GM21737 (cell line): ENCODE measurements at regions not wholly inside any gene's neighbourhood (a gene's known extent, or its start where the extent isn't known, plus 50 kb on each side); places are given as distances from the start of the nearest gene placed in this dataset.

ENCODE experiments used
- ATAC-seq: cut with Tn5 transposase; IDR thresholded peaks from one replicate; pipeline ENCODE4 v1.9.1; 2021; ENCODE audit warnings: mild to moderate bottlenecking, moderate library complexity; ENCODE audit not compliant: unreplicated experiment

DNA sequence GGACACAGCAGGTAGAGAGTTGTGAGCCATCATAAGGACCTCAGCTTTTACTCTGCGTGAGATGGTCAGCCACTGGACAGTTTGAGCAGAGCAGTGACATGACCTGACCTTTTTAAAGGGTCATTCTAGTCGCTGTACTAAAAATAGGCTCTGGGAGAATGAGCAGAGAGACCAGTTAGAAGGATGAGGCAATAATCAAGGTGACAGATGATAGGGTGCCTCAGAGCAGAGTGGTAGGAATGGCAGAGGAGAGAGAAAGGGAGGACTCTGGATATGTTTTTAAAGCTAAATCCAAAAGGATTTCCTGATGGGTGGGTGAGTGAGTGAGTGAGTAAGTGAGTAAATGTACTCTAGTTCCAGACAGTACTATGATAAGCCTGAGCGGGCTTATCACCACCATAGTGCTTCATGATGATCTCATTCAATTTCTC lies 83.6 kb upstream of the ARHGAP5 start:
- no peak for ATAC-seq

DNA sequence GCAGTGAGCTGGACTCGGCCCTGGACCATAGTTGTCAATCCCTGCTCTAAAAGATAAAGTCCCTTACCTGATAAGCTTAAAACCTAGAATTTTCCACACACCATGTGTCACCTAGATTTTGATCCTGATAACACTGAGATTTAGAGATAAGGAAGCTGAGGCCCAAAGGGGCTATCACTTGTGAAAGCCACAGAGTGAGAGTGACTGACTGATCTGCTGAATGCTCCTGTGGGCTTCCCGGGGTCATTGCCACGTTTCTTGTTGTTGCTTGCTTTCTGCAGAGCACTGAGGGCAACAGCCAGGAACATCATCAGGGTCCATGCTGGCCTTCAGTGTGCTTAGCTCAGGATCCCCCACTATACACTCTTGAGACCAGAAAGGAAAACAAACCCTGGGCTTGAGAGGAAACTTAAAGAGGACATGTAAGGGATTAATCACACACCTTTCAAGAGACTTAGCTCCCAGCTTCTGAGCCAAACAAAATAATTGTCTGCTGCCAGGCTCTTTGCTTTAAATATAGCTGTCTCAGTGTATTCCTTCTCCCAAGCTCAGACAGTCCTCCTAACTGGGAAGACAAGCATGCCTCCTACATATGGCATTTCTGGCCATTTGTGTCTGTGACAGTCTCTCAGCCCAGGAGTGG lies 82.6 kb upstream of the ARHGAP5 start:
- ATAC-seq: no peak

DNA sequence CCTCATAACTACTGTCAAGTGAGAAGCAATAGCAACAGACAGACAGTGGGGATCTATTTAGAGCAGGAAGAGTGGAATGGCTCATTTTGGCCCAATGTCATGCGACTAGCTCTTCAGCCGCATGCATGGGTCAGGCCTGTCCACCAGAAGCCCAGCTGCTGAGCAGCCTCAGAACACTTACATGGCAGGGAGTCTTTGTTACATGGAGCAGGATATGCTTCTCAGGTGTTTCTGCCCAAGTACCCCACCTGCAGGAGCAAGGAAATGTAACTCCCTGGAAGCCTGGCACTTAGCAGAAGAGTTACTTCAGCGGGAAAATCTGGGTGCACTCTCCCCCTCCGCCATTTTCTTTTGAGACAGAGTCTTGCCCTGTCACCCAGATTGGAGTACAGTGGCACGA lies 73.5 kb upstream of the ARHGAP5 start:
- ATAC-seq: no peak

DNA sequence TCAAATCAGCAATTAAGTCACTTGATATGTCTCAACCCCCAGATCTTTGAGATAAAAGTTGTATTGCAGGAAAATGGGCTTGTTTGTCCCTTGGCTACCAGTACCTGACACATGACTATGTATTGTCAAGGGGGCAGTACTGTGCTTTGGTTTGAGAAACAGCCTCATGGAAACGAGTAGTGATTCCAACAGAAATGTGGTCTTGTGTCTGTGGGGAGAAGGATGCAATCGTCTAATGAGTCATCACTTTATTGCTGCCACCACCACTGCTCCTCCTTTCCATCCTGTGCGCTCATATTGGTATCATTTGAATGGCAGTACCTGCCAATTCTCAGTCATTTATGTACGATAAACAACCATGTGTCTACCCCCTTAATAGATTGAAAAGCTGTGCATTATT lies 72.8 kb upstream of the ARHGAP5 start:
- ATAC-seq: no peak

DNA sequence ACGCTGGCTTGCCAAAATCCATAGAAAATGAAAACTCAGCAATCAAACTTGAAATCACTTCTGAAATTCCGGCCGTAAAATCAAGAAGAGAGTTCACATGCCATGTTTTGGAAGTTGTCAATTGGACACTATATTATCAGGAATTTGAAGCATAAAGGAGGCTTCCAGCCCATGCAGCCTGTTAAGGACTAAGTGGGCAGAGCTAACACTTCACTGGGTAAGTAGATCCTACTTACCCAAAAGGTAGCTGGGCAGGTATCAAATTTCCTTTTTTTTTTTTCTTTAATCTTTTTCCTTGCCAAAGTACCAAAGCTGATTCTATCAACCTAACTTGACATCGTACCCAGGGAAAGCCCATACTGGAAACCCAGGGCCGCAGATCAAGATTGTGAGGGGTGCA lies 71.5 kb upstream of the ARHGAP5 start:
- no peak for ATAC-seq

DNA sequence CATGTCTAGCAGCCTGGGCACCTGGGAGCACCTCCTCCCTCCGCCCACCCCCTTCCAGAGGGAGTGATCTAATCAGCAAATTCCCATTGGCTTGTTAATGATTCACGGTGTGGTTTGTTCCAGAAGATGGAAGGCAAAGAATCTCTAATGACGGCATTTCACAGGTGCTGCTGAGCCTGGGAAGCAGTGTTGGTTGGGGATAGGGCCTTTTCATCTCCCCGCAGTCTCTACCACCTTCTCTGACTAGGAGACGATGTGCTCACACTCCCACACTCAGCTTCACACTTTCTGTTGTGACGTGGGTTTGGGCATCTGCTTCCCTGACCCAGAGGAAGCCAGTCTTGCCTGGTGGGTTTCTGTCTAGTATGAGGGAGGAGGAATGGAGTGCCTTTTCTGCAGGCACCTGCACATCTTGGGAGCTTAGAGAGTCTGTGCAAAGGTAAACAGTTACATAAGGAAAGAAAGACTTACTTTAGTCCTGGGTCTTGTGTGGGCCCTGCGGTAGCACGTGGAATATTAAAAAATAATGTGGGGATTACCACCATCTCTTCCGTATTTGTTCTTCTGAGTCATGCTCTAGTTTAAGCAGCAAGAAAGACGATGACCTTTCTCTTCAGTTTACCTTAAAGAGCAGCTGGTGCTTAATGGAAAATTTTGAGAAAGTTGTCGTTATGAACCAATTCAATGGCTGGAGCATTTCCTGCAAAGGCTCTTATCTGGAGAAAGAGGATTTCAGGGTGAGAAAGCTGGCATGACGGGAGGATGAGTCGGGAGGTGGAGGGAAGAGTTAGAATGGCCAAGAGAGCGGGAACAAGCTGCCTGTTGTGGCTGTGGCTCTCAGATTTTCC lies 70.6 kb upstream of the ARHGAP5 start:
- ATAC-seq: no peak

DNA sequence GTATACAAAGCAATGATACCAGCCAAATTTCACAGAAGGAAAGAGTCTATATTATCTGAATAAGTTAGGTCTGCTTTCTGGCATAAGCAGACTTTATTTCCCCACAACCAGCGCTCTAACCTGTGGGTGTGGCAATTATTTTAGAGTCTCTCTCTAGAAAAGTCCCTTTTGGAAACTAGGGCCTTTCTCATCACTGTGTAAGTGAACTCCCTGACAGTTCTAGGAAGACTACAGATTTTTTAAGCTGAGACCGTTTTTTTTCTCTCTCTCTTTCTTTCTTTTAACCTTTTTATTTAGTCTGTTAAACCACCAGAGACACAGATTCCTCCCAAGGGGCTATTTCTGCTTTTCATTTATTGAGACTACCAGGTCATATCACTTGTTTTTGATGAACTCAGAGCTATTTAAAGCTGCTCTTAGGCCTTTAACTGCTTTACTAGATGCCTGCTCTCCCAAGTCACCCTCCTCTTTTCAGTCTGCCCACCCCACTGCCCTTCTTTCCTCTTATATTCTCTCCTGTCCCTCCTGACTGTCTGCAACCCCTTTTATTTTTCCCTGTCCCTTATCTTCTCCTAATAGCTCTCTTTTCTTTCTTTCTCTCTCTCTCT lies 69.2 kb upstream of the ARHGAP5 start:
- no peak for ATAC-seq

DNA sequence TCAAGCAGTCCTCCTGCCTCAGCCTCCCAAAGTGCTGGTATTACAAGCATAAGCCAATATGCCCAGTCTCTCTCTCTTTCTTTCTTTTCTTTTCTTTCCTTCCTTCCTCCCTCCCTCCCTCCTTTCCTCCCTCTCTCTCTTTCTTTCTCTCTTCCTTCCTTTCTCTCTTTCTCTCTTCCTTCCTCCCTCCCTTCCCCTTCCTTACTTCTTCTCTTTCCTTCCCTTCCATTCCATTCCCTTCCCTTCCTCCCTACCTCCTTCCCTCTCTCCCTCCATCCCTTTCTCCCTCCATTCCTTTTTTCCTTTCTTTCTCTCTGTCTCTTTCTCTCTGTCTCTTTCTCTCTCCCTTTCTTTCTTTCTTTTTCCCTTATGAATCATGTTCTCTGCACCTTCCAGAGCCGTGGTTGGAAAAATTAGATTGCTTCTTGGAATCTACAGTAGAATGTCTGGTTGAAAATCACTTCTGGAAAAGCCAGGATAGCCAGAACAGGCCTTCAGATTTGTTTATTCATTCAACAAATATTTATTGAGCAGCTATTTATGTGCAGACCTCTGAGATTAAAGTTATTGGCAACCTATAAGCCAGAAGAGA lies 68.4 kb upstream of the ARHGAP5 start:
- ATAC-seq: no peak

DNA sequence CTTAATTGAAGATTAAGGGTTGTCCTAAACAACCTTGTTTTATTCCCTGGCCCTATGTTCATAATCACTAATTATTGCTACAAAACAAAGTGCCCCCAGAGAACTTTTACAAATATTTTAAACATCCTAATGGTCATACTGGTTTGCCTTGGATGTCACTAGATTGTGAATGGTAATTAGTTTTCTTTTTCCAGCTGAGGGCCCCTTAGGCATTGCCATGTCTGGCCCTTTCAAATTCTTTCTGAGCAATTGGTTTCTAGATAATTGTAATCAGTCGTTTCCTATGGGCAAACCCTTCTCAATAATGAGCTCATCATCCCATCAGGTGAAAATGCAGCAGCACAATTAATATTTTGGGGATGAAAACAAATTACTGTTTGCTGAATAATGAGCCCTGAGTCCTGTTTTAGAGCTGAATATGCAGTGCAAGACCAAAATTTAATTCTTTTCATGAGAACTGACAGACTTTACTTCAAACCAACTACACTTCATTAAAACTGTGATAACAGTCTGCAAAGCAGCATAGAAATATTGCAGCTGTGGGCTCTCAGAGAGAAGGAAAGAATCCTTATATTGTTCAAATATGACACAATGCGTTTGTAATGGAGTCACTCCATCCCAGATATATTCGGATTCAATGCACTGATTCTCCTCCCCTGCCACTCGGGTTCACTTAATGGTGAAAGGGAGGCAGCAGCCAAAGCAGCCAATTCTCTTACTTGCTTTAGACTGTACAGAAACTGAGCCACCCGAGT lies 67.7 kb upstream of the ARHGAP5 start:
- no peak for ATAC-seq

DNA sequence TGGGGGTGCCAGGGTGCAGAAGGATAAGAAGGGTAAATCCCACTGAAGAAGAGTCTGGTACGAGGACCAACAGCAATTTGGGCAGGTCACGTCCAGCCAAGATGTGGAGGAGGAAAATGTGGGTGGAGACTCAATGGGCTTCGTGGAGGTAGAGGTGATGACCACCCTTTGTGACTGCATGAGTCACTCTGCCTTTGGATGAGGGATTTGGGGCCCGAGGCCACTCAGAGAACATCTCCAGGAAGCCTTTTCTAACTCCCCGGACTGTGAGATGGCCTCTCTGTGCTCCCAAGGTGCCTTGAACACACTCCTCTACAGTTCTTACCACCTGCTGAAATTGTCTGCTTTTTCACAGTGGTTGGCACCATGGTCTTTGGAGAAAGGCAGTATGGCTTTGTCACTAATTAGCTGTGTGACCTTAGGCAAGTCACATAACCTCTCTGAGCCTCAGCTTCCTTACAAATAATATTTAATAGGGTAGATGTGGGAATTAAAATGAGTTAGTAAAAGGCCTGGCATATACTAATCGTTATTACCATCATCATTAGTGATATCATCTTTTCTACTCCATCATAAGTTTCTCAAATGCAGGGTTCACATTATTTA lies 67.0 kb upstream of the ARHGAP5 start:
- ATAC-seq: no peak

DNA sequence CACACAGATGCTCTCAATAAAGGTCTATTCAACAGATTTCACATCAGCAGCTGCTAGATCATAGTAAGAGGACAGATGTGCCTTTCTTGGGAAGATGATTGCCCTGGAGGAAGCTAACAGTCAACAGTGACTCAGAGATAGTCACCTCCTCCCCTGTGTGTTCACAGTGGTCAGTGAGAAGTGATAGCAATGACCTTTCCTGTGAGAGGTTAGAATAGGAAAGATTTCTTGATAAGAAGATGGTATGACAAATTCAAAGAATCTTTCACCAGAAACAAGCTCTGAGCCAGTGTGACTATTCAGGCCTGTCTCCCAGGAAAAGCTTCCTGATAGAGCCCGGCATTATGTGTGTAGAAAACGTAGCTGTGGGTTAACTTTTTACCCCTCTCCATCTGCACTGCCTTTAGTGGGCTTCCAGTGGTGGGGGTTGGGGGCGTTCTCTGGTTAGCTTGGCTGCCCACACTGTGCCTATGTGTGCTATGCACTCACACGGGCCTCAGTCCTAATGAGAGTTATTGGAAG lies 66.4 kb upstream of the ARHGAP5 start:
- ATAC-seq: no peak

DNA sequence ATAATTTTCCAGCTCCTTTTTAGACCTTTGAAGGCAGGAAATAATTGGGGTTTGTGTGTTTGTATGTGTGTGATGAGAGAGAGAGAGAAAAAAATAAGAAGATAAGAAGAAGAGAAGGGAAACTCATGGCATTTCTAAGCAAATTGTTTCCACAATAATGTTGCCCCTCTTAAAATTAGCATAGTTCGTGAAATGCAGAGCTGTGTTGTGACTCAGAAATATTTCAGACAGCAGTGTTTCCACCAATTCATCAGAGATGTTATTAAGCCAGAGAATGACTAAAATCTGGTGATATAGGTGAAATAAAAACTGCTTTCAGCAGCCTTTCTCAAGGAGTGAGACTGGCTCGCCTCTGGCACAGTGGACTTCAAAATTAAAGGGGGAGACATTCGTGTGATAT lies 65.9 kb upstream of the ARHGAP5 start:
- no peak for ATAC-seq

DNA sequence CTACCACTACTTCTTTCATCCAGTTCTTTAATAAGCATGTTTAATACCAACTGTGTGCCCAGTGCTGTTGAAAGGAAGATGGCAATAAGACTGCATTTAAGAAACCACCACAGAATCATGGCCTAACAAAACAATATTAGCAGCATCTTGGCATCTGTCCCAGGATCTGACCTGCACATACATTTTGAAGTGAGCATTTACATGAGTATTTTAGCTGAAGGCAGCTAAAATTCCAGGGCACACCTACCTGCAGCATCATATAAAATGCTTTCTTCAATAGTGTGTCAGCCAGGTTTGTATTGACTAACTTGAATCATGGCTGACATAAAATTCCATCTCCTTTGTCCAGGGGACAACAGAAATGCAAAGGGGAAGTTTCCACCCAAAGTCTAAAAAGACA lies 65.0 kb upstream of the ARHGAP5 start:
- ATAC-seq: no peak

DNA sequence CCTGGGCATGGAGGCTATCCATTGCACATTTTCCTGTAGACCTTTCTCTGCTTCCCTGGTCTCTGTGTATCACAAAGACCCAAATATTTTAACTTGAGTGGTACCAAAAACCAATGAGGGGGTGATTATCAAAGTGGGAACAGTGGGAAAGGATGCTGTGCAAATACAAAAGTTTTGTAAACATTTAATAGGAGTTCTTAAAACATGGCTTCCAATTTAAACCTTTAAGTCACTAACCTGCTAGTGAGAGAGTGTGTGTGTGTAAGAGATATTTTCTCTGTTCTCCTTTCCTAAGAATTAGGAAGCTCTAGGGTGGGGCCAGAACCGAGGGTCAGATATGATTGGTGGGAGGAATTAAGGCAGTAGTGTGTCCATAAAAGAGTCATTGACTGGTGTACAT lies 64.5 kb upstream of the ARHGAP5 start:
- no peak for ATAC-seq

DNA sequence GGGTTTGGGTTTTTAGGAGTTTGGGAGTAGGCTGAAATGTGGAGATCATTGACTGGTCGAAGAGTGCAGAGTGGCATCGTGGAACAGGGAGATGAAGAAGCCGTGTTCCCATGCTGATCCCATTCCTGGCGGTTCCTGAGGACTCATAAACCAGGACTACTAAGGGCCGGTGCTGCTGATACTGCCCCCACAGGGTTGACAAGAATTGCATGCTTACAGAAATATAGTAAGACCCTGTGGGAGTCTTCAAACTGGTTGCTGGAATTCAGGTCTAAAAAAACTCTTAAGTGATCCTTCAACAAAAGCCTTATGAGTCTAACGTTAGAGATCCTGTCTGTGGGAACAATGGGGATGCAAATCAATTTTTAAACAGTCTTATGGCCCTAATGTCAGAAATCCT lies 64.0 kb upstream of the ARHGAP5 start:
- no peak for ATAC-seq

DNA sequence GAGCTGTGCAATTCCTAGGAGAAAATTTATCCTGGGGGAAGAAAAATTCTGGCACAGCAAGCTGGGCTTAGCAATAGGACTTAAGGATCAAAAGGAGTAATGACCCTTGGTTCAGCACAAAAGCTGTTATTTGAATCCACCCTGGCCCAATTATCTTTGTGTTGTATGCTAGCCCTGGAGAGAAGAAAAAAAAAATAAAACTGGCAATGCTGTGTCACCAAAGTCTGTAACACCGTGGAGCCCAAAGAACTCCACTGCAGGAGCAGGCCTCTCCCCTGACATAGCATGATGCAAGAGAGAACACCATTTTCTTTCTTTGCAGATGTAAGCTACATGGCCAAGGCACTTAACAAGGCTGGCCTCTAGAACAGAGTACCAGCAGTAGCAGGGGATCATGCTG lies 63.0 kb upstream of the ARHGAP5 start:
- no peak for ATAC-seq

DNA sequence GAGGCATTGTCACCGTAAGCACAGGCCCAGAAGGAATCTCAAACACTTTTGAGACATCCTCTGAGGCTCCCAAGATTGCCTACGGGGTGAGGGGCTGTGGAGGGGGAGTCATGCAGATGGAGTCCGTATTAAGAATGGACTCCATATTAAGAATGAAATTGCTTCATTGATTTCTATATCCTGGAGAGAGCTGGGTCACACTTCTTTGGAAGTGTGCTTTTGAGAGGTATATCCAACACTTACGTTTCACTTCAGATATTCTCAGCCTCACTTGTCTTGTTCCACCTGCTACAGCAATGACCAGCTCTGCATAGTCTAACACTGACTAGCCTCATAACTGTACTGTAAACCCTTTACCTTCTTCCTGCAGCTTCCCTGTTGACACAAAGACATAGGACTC lies 62.6 kb upstream of the ARHGAP5 start:
- ATAC-seq: no peak

DNA sequence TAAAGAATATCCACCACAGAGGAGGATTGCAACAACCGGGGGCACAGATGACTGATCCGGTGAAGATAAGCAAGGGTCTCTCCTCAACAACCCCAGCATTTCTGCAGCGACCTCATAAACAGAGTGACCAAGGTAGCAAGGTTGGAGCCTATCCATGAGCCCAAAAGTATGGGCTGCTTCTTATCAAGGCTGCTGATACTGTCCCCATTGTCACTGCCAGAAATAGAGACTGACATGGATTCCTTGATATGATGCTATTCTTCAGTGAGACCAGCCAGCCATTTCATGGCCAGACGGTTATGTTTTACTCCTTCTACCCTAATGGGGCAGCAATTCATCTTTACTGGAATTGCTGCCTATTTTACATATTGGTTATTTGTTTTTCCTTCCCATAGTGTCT lies 61.9 kb upstream of the ARHGAP5 start:
- no peak for ATAC-seq

DNA sequence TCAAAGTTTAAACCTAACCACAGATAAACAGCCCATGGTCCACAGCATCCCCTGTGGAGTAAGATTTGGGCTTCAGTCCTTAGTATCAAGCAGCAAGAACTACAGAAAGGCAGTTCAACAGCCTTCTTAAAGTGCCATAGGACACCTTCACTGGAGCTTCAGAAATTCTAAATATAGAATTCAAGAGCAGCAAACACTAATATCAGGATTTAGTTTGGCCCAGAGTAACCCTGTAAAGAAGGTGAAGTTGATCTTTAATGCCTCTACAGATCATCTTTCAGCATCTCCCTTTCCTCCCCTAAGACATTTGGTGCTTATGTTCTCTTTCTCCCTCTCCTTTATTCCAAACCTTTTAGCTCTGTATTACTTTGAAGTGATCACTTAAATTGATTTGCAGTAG lies 59.5 kb upstream of the ARHGAP5 start:
- ATAC-seq: no peak

DNA sequence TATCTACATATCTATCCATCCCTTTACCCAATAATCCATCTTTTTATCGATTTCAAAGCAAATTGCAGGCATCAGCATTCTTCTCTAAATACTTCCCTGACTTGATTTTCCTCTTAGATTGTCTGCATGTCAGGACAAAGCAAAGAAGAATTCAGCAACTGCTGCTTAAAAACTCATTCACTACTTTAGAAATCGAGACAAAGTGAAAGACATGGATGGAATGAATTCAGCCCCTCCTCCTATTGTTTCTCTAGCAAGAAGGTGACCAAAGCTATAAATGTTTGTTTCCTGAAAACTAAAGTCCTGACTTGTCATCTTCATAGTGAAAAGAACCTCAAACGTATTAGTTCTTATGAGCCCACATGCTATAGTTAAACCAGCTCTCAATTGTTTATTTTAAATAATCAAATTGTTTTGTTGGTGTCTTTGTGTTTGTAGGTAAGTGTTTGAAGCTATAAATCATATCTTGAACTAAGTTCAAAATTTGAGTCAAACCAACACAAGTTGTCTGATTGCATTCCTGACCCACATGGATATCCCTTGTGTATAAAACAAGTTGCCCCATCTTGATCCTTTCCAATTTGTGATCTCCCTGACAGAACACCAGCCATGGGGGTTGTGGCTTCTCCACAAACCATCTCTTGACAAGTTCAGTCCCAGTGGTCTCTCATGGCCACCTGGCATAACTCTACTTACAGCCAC lies 58.6 kb upstream of the ARHGAP5 start:
- ATAC-seq: no peak
